PC-3 (cell line): ENCODE measurements at regions not wholly inside any gene's neighbourhood (a gene's known extent, or its start where the extent isn't known, plus 50 kb on each side); places are given as distances from the start of the nearest gene placed in this dataset.
"Not testable (repeated sequence)": the region's sequence is repeated elsewhere in the genome, so short reads cannot be mapped to it uniquely, and the experiment has no call there.

Experiments
- ATAC-seq: fragments of 200-7000 bp; cut with Tn5 transposase; 2 replicates; pipeline ENCODE4 v1.9.1; 2020; ENCODE audit warnings: mild to moderate bottlenecking, moderate library complexity
- BruUV-seq: library from RNA; stranded (reverse); fragments of 400-500 nt; replicated peaks from 2 replicates; lab custom pipeline; 2021; lab: Mats Ljungman, UMichigan
- CTCF ChIA-PET: fragments of 300-600 bp; sonication (Branson Sonifier 250); formaldehyde crosslinking; loops from one replicate; lab custom pipeline; 2022; ENCODE audit warnings: antibody characterized with exemption; lab: Charles Lee
- POLR2A ChIA-PET: fragments of 300-600 bp; sonication (Branson Sonifier 250); formaldehyde crosslinking; loops from one replicate; lab custom pipeline; 2022; ENCODE audit warnings: antibody characterized with exemption; ENCODE audit not compliant: unreplicated experiment; lab: Charles Lee
- DNase-seq: peaks from one replicate; pipeline ENCODE4 v3.0.0-alpha.2; 2015
- H2AFZ ChIP-seq: fragments of 300-600 bp; sonication (generic); 2 replicates; pipeline ENCODE4 v1.6.0; 2016; ENCODE audit warnings: antibody characterized with exemption, low read length
- H3F3A ChIP-seq: fragments of 300-600 bp; sonication (generic); one replicate; pipeline ENCODE4 v1.6.0; 2017; ENCODE audit warnings: antibody characterized with exemption, low read length, control low read depth, mild to moderate bottlenecking; ENCODE audit not compliant: unreplicated experiment
- H3K27ac ChIP-seq: fragments of 300-600 bp; sonication (generic); 2 replicates; pipeline ENCODE4 v1.5.1; 2016; ENCODE audit warnings: mild to moderate bottlenecking, low read length
- H3K27me3 ChIP-seq: fragments of 300-600 bp; sonication (generic); 2 replicates; pipeline ENCODE4 v1.6.1; 2016; ENCODE audit warnings: low read length, mixed read lengths
- H3K36me3 ChIP-seq: fragments of 300-600 bp; sonication (generic); 2 replicates; pipeline ENCODE4 v1.6.1; 2016; ENCODE audit warnings: low read depth, mixed run types, low read length, mixed read lengths
- H3K4me1 ChIP-seq: fragments of 300-600 bp; sonication (generic); 2 replicates; pipeline ENCODE4 v1.5.1; 2016; ENCODE audit warnings: low read length; ENCODE audit not compliant: insufficient read depth
- H3K4me2 ChIP-seq: fragments of 300-600 bp; sonication (generic); 2 replicates; pipeline ENCODE4 v1.6.0; 2016; ENCODE audit warnings: low read length
- H3K4me3 ChIP-seq: fragments of 300-600 bp; sonication (generic); 2 replicates; pipeline ENCODE4 v1.5.1; 2016; ENCODE audit warnings: mild to moderate bottlenecking, low read length, mixed read lengths
- H3K79me2 ChIP-seq: fragments of 300-600 bp; sonication (generic); 2 replicates; pipeline ENCODE4 v1.6.1; 2017; ENCODE audit warnings: low read length, mixed read lengths
- H3K9ac ChIP-seq: fragments of 300-600 bp; sonication (generic); 2 replicates; pipeline ENCODE4 v1.6.0; 2016; ENCODE audit warnings: mild to moderate bottlenecking, low read length
- H3K9me2 ChIP-seq: fragments of 300-600 bp; sonication (generic); replicated peaks from 2 replicates; pipeline ENCODE4 v1.6.1; 2016; ENCODE audit warnings: mixed run types, low read length, mixed read lengths
- H3K9me3 ChIP-seq: fragments of 300-600 bp; sonication (generic); 2 replicates; pipeline ENCODE4 v1.6.1; 2016; ENCODE audit warnings: low read length, mixed read lengths
- H4K20me1 ChIP-seq: fragments of 300-600 bp; sonication (generic); 2 replicates; pipeline ENCODE4 v1.6.1; 2016; ENCODE audit warnings: low read length, mixed read lengths
- EZH2 ChIP-seq: fragments of 300-600 bp; sonication (generic); IDR thresholded peaks from one replicate; pipeline ENCODE4 v1.6.1; 2017; ENCODE audit warnings: antibody characterized with exemption, mild to moderate bottlenecking, low read length; ENCODE audit not compliant: unreplicated experiment
- EZH2phosphoT487 ChIP-seq: fragments of 300-600 bp; sonication (generic); IDR thresholded peaks from 2 replicates; pipeline ENCODE4 v1.6.1; 2018; ENCODE audit warnings: mild to moderate bottlenecking, antibody characterized with exemption, low read length, borderline replicate concordance
- intact Hi-C: fragments of 100-400 bp; cut with micrococcal nuclease; formaldehyde crosslinking; loops from 2 replicates; pipeline ENCODE4 v1.9.0; 2023
- TF ChIP-seq, protein P1 (sequence below): fragments of 300-600 bp; sonication (generic); conservative IDR thresholded peaks from 2 replicates; pipeline ENCODE4 v1.5.1; 2017; ENCODE audit warnings: antibody characterized with exemption, low read depth, mild to moderate bottlenecking, low read length

DNA sequence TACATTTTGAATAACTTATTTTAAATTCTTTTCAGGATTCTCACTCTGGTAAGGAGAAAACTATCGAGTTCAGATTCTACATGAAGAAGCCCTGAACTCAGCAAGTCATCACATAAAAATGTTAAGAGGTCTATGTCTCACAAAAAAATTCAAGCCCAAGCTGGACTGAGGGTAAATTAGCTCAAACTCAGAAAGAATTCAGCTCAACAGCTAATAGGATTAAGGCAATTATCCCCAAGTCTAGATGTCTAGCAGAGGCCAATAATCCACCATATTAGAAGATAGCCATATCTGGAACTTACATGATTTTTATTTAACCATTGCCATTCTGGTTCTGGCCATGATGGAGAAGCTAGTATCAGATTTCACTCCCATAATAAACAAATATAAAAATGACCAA, 909.7 kb downstream of the PLOD2 start:
- no peak for DNase-seq
- Histone ChIP-seq H3K9me2 (no peaks in the 10 kb centered on the region), H3K36me3 (no peaks in the 10 kb centered on the region), H3K79me2 (no peaks in the 10 kb centered on the region), H4K20me1 (no peaks in the 10 kb centered on the region), H3F3A (no peaks in the 10 kb centered on the region), H3K27me3 (no peaks in the 10 kb centered on the region), H3K27ac (no peak overlapping the region), H3K9me3 (0 out of 2 replicates have a peak, but pooled peaks cover 6% of the 10 kb centered on the region), H2AFZ (no peak overlapping the region), H3K4me1 (no peaks in the 10 kb centered on the region), H3K4me2 (no peak overlapping the region), H3K4me3 (no peak overlapping the region), H3K9ac (no peak overlapping the region)
- intact Hi-C loops: no loop called here
- TF ChIP-seq EZH2phosphoT487: no peak
- no peak for TF ChIP-seq EZH2
- TF ChIP-seq, protein P1, sequence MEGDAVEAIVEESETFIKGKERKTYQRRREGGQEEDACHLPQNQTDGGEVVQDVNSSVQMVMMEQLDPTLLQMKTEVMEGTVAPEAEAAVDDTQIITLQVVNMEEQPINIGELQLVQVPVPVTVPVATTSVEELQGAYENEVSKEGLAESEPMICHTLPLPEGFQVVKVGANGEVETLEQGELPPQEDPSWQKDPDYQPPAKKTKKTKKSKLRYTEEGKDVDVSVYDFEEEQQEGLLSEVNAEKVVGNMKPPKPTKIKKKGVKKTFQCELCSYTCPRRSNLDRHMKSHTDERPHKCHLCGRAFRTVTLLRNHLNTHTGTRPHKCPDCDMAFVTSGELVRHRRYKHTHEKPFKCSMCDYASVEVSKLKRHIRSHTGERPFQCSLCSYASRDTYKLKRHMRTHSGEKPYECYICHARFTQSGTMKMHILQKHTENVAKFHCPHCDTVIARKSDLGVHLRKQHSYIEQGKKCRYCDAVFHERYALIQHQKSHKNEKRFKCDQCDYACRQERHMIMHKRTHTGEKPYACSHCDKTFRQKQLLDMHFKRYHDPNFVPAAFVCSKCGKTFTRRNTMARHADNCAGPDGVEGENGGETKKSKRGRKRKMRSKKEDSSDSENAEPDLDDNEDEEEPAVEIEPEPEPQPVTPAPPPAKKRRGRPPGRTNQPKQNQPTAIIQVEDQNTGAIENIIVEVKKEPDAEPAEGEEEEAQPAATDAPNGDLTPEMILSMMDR: no peak
- CTCF ChIA-PET: no interaction called here
- no peak for ATAC-seq
- POLR2A ChIA-PET: no interaction called here
- no TSS peak for BruUV-seq

GRCh38 chr3:145257967-145258366, 903.0 kb downstream of the PLOD2 start:
- BruUV-seq, intact Hi-C loops, H4K20me1 ChIP-seq, H3K79me2 ChIP-seq, H3K9me3 ChIP-seq, CTCF ChIA-PET, H3K27ac ChIP-seq, H3K9ac ChIP-seq, H3K4me3 ChIP-seq, DNase-seq, H3K4me1 ChIP-seq, H2AFZ ChIP-seq, H3K36me3 ChIP-seq, H3K9me2 ChIP-seq, POLR2A ChIA-PET, ATAC-seq, H3K4me2 ChIP-seq, H3K27me3 ChIP-seq, H3F3A ChIP-seq: not testable (repeated sequence)

GRCh38 chr3:145259166-145259880, 901.7 kb downstream of the PLOD2 start:
- intact Hi-C loops: no loop called here
- BruUV-seq: no TSS peak

GRCh38 chr3:145263458-145263857, 897.5 kb downstream of the PLOD2 start:
- H4K20me1 ChIP-seq, DNase-seq, H3F3A ChIP-seq, H3K79me2 ChIP-seq, H3K4me2 ChIP-seq, POLR2A ChIA-PET, H3K9me2 ChIP-seq, H3K27me3 ChIP-seq, H3K4me1 ChIP-seq, H2AFZ ChIP-seq, CTCF ChIA-PET, H3K9me3 ChIP-seq, ATAC-seq, BruUV-seq, H3K36me3 ChIP-seq, H3K9ac ChIP-seq, H3K27ac ChIP-seq, H3K4me3 ChIP-seq: not testable (repeated sequence)
- intact Hi-C loops: loop anchor here (1.0 to 10.0 kb wide), 3 partner anchors 129 to 761 kb away; no protein-coding TSS in a partner anchor

More at GRCh38 chr3:145259166-145259880, 901.7 kb downstream of the PLOD2 start:
- no peak overlapping the region for H3K9ac ChIP-seq
- no peaks in the 10 kb centered on the region for H3K36me3 ChIP-seq
- H3K4me2 ChIP-seq: no peak overlapping the region
- ATAC-seq: no peak
- ChIA-PET POLR2A (no interaction called here), CTCF (no interaction called here)
- H3K4me1 ChIP-seq: peaks cover 8% of the 10 kb centered on the region
- H3K79me2 ChIP-seq: no peaks in the 10 kb centered on the region
- no peaks in the 10 kb centered on the region for H4K20me1 ChIP-seq
- H3K4me3 ChIP-seq: no peak overlapping the region
- no peak overlapping the region for H2AFZ ChIP-seq
- DNase-seq: no peak
- no peak for TF ChIP-seq EZH2phosphoT487
- TF ChIP-seq, protein P1: no peak
- TF ChIP-seq EZH2: no peak
- no peaks in the 10 kb centered on the region for H3F3A ChIP-seq
- H3K27me3 ChIP-seq: no peaks in the 10 kb centered on the region
- H3K27ac ChIP-seq: no peak overlapping the region
- no peaks in the 10 kb centered on the region for H3K9me2 ChIP-seq
- no peaks in the 10 kb centered on the region for H3K9me3 ChIP-seq
